ENCODE measurements at regions not wholly inside any gene's neighbourhood (a gene's known extent, or its start where the extent isn't known, plus 50 kb on each side); places are given as distances from the start of the nearest gene placed in this dataset.

- no peak for TF ChIP-seq POLR2A (IDR thresholded peaks at IDR 0.05)
- TF ChIP-seq, protein P1, sequence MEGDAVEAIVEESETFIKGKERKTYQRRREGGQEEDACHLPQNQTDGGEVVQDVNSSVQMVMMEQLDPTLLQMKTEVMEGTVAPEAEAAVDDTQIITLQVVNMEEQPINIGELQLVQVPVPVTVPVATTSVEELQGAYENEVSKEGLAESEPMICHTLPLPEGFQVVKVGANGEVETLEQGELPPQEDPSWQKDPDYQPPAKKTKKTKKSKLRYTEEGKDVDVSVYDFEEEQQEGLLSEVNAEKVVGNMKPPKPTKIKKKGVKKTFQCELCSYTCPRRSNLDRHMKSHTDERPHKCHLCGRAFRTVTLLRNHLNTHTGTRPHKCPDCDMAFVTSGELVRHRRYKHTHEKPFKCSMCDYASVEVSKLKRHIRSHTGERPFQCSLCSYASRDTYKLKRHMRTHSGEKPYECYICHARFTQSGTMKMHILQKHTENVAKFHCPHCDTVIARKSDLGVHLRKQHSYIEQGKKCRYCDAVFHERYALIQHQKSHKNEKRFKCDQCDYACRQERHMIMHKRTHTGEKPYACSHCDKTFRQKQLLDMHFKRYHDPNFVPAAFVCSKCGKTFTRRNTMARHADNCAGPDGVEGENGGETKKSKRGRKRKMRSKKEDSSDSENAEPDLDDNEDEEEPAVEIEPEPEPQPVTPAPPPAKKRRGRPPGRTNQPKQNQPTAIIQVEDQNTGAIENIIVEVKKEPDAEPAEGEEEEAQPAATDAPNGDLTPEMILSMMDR (IDR thresholded peaks at IDR 0.05), result no peak
- TF ChIP-seq POLR2AphosphoS5 (IDR thresholded peaks at IDR 0.05), result no peak
Observed at GRCh38 chr6:140663772-140664171, 1289.3 kb upstream of the CITED2 start.
